ENCODE measurements at regions not wholly inside any gene's neighbourhood (a gene's known extent, or its start where the extent isn't known, plus 50 kb on each side); places are given as distances from the start of the nearest gene placed in this dataset.

DNA sequence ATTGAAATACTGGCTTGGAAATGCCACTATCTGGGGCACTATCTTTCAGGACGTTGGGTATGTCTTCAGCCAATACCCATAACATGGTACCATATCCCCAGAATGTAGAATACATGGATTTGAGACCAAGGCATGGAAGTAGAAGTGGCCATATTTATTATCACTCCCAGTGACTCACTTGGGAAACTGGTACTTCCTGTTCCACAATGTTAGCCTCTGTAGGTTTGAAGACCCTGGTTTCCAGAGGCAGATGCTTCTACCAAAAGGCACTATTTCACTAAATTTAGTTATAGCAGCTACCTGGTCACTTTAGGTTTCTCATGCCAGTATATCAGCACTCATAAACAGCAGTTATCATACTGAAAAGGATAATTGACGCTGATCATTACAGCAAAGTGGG lies 184.2 kb downstream of the CCDC71L start:
- intact Hi-C loops (cut with DNase I) = no loop called here
- no peaks in the 10 kb centered on the region for H3K9me3 ChIP-seq
- DNase-seq = no peak
- TF ChIP-seq POLR2A (IDR thresholded peaks at IDR 0.05) = no peak
- TF ChIP-seq, protein P1, sequence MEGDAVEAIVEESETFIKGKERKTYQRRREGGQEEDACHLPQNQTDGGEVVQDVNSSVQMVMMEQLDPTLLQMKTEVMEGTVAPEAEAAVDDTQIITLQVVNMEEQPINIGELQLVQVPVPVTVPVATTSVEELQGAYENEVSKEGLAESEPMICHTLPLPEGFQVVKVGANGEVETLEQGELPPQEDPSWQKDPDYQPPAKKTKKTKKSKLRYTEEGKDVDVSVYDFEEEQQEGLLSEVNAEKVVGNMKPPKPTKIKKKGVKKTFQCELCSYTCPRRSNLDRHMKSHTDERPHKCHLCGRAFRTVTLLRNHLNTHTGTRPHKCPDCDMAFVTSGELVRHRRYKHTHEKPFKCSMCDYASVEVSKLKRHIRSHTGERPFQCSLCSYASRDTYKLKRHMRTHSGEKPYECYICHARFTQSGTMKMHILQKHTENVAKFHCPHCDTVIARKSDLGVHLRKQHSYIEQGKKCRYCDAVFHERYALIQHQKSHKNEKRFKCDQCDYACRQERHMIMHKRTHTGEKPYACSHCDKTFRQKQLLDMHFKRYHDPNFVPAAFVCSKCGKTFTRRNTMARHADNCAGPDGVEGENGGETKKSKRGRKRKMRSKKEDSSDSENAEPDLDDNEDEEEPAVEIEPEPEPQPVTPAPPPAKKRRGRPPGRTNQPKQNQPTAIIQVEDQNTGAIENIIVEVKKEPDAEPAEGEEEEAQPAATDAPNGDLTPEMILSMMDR (IDR thresholded peaks at IDR 0.05) = no peak
- no peaks in the 10 kb centered on the region for H3K27me3 ChIP-seq
- H3K27ac ChIP-seq = no peak overlapping the region
- H3K36me3 ChIP-seq = no peaks in the 10 kb centered on the region
- H3K4me1 ChIP-seq = peaks cover 0 to 5% (median 0%) of the 10 kb centered on the region in 4 donors
- ATAC-seq = no peak
- H3K4me3 ChIP-seq = no peak overlapping the region
- 89% methylated on average over 1 of the region's 2 CpGs for WGBS (ENCODE audit: insufficient coverage, low coverage, low lambda C conversion rate, missing lambda C conversion rate)

DNA sequence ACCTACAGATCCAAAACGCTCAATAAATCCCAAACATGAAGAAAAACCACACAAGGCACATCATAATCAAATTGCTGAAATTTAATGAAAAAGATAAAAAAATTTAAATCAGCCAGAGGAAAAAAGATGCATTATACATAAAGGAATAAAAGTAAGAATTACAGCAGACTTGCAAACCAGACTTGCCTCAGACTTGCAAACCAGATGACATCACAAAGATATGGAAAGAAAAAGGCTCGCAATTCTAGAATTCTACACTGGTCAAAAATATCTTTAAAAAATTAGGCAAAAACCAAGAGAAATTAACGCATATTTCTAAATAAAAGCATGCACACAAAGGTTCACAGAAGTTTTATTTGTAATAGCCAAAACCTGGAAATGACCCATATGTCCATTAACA lies 188.0 kb upstream of the NAMPT start:
- H3K4me3 ChIP-seq = no peak overlapping the region
- no peak for DNase-seq
- no peak overlapping the region for H3K27ac ChIP-seq
- no peaks in the 10 kb centered on the region for H3K36me3 ChIP-seq
- WGBS (ENCODE audit: insufficient coverage, low coverage, low lambda C conversion rate, missing lambda C conversion rate) = 69% methylated on average over 3 of the region's 3 CpGs
- TF ChIP-seq, protein P1 (IDR thresholded peaks at IDR 0.05) = no peak
- TF ChIP-seq POLR2A (IDR thresholded peaks at IDR 0.05) = no peak
- no peaks in the 10 kb centered on the region for H3K27me3 ChIP-seq
- H3K9me3 ChIP-seq = no peaks in the 10 kb centered on the region
- intact Hi-C loops (cut with DNase I) = no loop called here
- no peak for ATAC-seq
- H3K4me1 ChIP-seq = no peaks in the 10 kb centered on the region

DNA sequence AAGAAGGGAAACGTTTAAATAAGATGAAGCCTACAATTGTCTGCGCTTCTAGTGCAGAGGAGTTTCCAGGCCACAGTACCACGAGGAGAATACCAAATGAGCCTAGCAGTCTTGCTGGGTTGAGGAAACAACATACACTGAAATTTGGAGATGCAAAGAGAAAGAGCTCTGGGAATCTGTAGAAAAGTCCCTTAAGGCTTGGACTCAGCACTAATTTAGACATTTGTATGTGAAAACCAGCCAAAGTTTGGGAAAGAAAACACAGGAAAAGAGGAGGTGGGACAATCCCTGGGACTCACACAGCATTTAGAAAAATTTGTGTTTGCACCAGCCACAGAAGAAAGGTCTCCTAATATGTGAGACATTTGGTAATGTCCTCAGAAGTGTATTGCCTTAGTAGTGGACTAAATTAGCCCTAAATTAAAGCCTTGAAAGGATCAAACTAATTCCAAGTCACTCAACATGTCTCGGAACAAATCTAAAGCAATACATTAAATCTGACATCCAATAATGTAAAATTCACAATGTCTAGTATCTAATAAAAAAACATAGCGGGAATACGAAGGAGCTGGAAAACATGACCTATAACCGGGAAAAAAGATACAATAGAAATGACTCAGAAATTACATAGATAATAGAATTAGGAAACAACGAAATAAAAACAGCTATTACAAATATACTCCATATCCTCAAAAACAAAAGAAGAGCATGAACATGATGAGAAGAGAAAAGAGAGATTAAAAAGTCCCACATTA lies 187.1 kb upstream of the NAMPT start:
- Histone ChIP-seq H3K27ac (no peak overlapping the region), H3K27me3 (no peaks in the 10 kb centered on the region), H3K4me3 (no peak overlapping the region), H3K36me3 (no peaks in the 10 kb centered on the region), H3K4me1 (no peaks in the 10 kb centered on the region), H3K9me3 (no peaks in the 10 kb centered on the region)
- TF ChIP-seq, protein P1 (IDR thresholded peaks at IDR 0.05) = no peak
- no peak for TF ChIP-seq POLR2A (IDR thresholded peaks at IDR 0.05)
- WGBS (ENCODE audit: insufficient coverage, low coverage, low lambda C conversion rate, missing lambda C conversion rate) = 63% methylated on average over 8 of the region's 8 CpGs
- ATAC-seq = peak in 1 of 4 donors; percentile 32
- intact Hi-C loops (cut with DNase I) = no loop called here
- no peak for DNase-seq

DNA sequence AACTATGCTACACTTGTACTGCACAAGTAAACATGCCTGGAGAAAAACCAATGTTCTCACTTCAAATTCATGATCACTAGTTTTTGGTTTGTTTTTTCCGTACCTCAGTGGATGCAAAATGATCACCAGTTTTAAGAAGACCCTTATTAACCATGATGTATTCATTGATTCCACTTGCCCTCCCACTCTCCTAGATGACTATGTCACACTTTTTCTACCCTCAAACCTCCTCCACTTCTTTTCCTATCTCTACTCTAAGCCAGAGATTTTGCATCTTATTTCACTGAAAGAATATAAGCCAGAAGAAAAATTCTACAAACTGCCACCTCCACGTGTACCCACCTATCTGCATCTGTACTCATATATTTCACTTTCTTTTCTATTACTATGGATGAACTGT lies 186.2 kb upstream of the NAMPT start:
- intact Hi-C loops (cut with DNase I) = no loop called here
- no peak for ATAC-seq
- Histone ChIP-seq H3K4me3 (no peak overlapping the region), H3K36me3 (no peaks in the 10 kb centered on the region), H3K4me1 (no peaks in the 10 kb centered on the region), H3K9me3 (no peaks in the 10 kb centered on the region), H3K27me3 (no peaks in the 10 kb centered on the region), H3K27ac (no peak overlapping the region)
- TF ChIP-seq POLR2A (IDR thresholded peaks at IDR 0.05) = no peak
- TF ChIP-seq, protein P1 (IDR thresholded peaks at IDR 0.05) = no peak
- DNase-seq = no peak
- 79% methylated on average over 2 of the region's 2 CpGs for WGBS (ENCODE audit: insufficient coverage, low coverage, low lambda C conversion rate, missing lambda C conversion rate)
